MM.1S (cell line): ENCODE measurements at regions not wholly inside any gene's neighbourhood (a gene's known extent, or its start where the extent isn't known, plus 50 kb on each side); places are given as distances from the start of the nearest gene placed in this dataset.
A peak's percentile ranks its signal among the peaks of the same experiment; 100 is the strongest.

Experiments
- DNase-seq: peaks from one replicate; pipeline ENCODE4 v3.0.0-alpha.2; 2015
- H2AFZ ChIP-seq: fragments of 300-600 bp; sonication (generic); 2 replicates; pipeline ENCODE4 v1.6.0; 2016; ENCODE audit warnings: antibody characterized with exemption, low read length
- H3F3A ChIP-seq: fragments of 300-600 bp; sonication (generic); 2 replicates; pipeline ENCODE4 v1.6.1; 2016; ENCODE audit warnings: mild to moderate bottlenecking, antibody characterized with exemption, low read length, moderate library complexity, mixed read lengths; ENCODE audit not compliant: insufficient read depth
- H3K27ac ChIP-seq: fragments of 300-600 bp; sonication (generic); 2 replicates; pipeline ENCODE4 v1.5.1; 2016; ENCODE audit warnings: mild to moderate bottlenecking, low read length
- H3K27me3 ChIP-seq: fragments of 300-600 bp; sonication (generic); replicated peaks from 2 replicates; pipeline ENCODE4 v1.6.0; 2016; ENCODE audit warnings: low read length; ENCODE audit not compliant: insufficient read depth
- H3K36me3 ChIP-seq: fragments of 300-600 bp; sonication (generic); replicated peaks from 2 replicates; pipeline ENCODE4 v1.6.1; 2016; ENCODE audit warnings: mild to moderate bottlenecking, low read length, mixed read lengths; ENCODE audit not compliant: insufficient read depth
- H3K4me1 ChIP-seq: fragments of 300-600 bp; sonication (generic); 2 replicates; pipeline ENCODE4 v1.6.1; 2016; ENCODE audit warnings: low read length, mixed read lengths
- H3K4me2 ChIP-seq: fragments of 300-600 bp; sonication (generic); 2 replicates; pipeline ENCODE4 v1.6.0; 2016; ENCODE audit warnings: low read depth, low read length
- H3K4me3 ChIP-seq: fragments of 300-600 bp; sonication (generic); 2 replicates; pipeline ENCODE4 v1.5.1; 2016; ENCODE audit warnings: low read length, mixed read lengths
- H3K79me2 ChIP-seq: fragments of 300-600 bp; sonication (generic); 2 replicates; pipeline ENCODE4 v1.6.1; 2016; ENCODE audit warnings: mixed run types, low read length, mixed read lengths
- H3K9ac ChIP-seq: fragments of 300-600 bp; sonication (generic); 2 replicates; pipeline ENCODE4 v1.6.1; 2016; ENCODE audit warnings: low read length, mixed read lengths
- H3K9me2 ChIP-seq: fragments of 300-600 bp; sonication (generic); replicated peaks from 2 replicates; pipeline ENCODE4 v1.6.1; 2016; ENCODE audit warnings: mild to moderate bottlenecking, low read length, mixed read lengths; ENCODE audit not compliant: insufficient read depth
- H3K9me3 ChIP-seq: fragments of 300-600 bp; sonication (generic); replicated peaks from 2 replicates; pipeline ENCODE4 v1.6.1; 2016; ENCODE audit warnings: mild to moderate bottlenecking, low read length, mixed read lengths; ENCODE audit not compliant: insufficient read depth
- H4K20me1 ChIP-seq: fragments of 300-600 bp; sonication (generic); 2 replicates; pipeline ENCODE4 v1.6.1; 2016; ENCODE audit warnings: mild to moderate bottlenecking, low read length, moderate library complexity, mixed read lengths; ENCODE audit not compliant: insufficient read depth
- CTCF ChIP-seq: fragments of 300-600 bp; sonication (generic); IDR thresholded peaks from 2 replicates; pipeline ENCODE4 v1.5.1; 2016; ENCODE audit warnings: antibody characterized with exemption, low read length, mixed read lengths
- EZH2 ChIP-seq: fragments of 300-600 bp; sonication (generic); optimal IDR thresholded peaks from 2 replicates; pipeline ENCODE3; 2017; ENCODE audit warnings: low read depth, mild to moderate bottlenecking, antibody characterized with exemption, low read length, mixed read lengths
- EZH2phosphoT487 ChIP-seq: fragments of 300-600 bp; sonication (generic); IDR thresholded peaks from 2 replicates; pipeline ENCODE4 v1.6.1; 2018; ENCODE audit warnings: antibody characterized with exemption, low read length

GRCh38 chr5:60510663-60511062 is 189.3 kb downstream of the DEPDC1B start:
- no peaks in the 10 kb centered on the region for H4K20me1 ChIP-seq
- H3K9me3 ChIP-seq: no peaks in the 10 kb centered on the region
- H3F3A ChIP-seq: peaks cover 14% of the 10 kb centered on the region
- H3K9me2 ChIP-seq: no peaks in the 10 kb centered on the region
- H3K27me3 ChIP-seq: no peaks in the 10 kb centered on the region
- H3K36me3 ChIP-seq: no peaks in the 10 kb centered on the region
- TF ChIP-seq EZH2phosphoT487 (no peak), EZH2 (no peak), CTCF (no peak)
- H3K4me3 ChIP-seq: no peak overlapping the region
- H2AFZ ChIP-seq: 0 out of 2 replicates have a peak overlapping the region, but pooled peaks have one; percentile 14
- peaks cover 40% of the 10 kb centered on the region for H3K4me1 ChIP-seq
- peak overlapping the region; percentile 43; the same call in 1 of the 2 replicates for H3K27ac ChIP-seq
- H3K9ac ChIP-seq: no peak overlapping the region; the same call in 1 of the 2 replicates
- no peaks in the 10 kb centered on the region for H3K79me2 ChIP-seq
- peak overlapping the region; percentile 15; the same call in 1 of the 2 replicates for H3K4me2 ChIP-seq
- DNase-seq: peak; percentile 38

GRCh38 chr5:60510049-60510448 is 189.9 kb downstream of the DEPDC1B start:
- TF ChIP-seq EZH2 (no peak), EZH2phosphoT487 (no peak), CTCF (no peak)
- DNase-seq: no peak

GRCh38 chr5:60509519-60509918 is 190.4 kb downstream of the DEPDC1B start:
- Histone ChIP-seq H3K27ac (no peak overlapping the region), H3K4me2 (no peak overlapping the region), H3K79me2 (no peaks in the 10 kb centered on the region), H2AFZ (no peak overlapping the region), H3K9me3 (no peaks in the 10 kb centered on the region), H3K9ac (no peak overlapping the region), H3K36me3 (no peaks in the 10 kb centered on the region), H3K27me3 (no peaks in the 10 kb centered on the region), H4K20me1 (no peaks in the 10 kb centered on the region), H3K4me3 (no peak overlapping the region), H3F3A (peaks cover 19% of the 10 kb centered on the region), H3K4me1 (peaks cover 46% of the 10 kb centered on the region), H3K9me2 (no peaks in the 10 kb centered on the region)
- TF ChIP-seq CTCF (no peak), EZH2 (no peak), EZH2phosphoT487 (no peak)
- no peak for DNase-seq

More at GRCh38 chr5:60510049-60510448, 189.9 kb downstream of the DEPDC1B start:
- Histone ChIP-seq H4K20me1 (no peaks in the 10 kb centered on the region), H3K79me2 (no peaks in the 10 kb centered on the region), H2AFZ (no peak overlapping the region), H3F3A (peaks cover 14% of the 10 kb centered on the region), H3K4me3 (no peak overlapping the region), H3K27me3 (no peaks in the 10 kb centered on the region), H3K27ac (peak overlapping the region; percentile 43; the same call in 1 of the 2 replicates), H3K9ac (no peak overlapping the region), H3K4me2 (peak overlapping the region; percentile 15), H3K36me3 (no peaks in the 10 kb centered on the region), H3K9me2 (no peaks in the 10 kb centered on the region), H3K9me3 (no peaks in the 10 kb centered on the region), H3K4me1 (peaks cover 46% of the 10 kb centered on the region)
